Limb (tissue), 2 donors: ENCODE measurements at regions not wholly inside any gene's neighbourhood (a gene's known extent, or its start where the extent isn't known, plus 50 kb on each side); places are given as distances from the start of the nearest gene placed in this dataset.
A peak's percentile ranks its signal among the peaks of the same experiment; 100 is the strongest.

Experiments
- DNase-seq, 2 donors: peaks; one replicate each; pipeline ENCODE4 v3.0.0-alpha.2; 2016; ENCODE audit errors: extremely low spot score in 2 of 2

DNA sequence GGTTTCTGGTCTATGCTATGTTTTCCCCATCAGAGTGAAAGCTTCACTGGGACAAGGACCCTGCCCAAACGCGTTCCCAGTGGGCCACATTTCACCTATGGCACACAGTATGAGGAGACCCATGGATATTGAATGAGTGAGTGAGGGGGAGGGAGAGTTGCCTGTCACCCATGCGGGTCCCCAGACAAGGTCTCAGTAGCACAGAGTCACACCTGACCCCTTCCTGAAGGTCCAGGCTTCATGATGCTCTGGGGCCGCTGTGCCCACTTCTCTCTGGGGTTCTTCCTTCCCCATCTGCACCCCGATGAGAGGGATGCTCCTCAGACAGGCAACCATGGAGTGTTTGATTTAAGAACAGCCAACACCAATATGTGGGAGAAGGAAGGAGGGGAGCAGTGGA, 72.3 kb upstream of the CSF3R start:
- peak in 1 of 2 donors; percentile 9 for DNase-seq

DNA sequence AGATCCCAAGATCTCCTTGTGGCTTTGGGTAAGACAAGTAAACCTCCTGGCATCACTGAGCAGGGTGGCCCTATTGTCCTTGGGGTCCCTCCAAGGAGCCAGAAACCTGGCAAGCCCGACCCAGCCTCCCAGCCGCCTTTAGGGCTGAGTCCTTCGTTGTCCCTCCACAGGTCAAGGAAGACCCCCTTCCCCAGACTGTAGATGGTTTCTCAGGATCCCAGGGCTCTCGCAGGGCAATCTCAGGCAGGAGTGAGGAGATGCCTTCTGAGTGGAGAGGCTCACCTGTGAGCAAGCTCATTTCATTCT, 71.6 kb upstream of the CSF3R start:
- no peak for DNase-seq

DNA sequence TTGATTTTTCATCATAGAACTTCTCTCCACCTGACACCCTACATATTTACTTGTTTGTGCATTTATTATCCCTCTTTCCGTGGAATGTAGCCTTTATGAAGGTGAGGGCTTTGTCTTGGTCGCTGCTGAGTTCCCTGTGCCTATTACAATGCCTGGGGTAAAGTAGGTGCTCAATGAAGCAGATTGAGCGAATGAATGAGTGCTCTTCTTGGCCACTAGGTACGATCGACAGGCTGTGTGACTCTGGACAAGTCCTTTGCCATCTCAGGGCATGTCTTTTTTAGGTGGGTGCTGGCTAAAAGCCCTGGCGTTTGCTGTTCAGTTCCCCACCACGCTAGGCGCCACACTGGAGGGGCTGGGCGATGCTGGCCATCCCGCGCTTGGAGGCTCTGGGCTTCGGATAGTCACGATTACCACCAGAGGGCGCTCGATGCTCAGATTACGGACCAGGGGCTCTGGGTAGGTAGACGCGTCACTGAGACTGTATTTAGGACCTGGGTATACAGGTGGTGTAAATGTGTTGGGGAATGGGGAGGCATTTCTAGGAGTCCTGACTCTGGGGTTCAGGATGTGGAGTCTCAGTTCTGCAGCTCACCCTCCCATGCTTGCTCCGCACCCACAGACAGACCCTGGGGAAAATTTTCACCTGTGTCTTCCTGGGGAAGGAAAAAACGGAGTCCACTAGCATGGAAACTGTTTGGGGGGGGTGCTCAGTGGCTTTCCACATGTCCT, 71.0 kb upstream of the CSF3R start:
- DNase-seq, result peak; percentile 25 to 80

DNA sequence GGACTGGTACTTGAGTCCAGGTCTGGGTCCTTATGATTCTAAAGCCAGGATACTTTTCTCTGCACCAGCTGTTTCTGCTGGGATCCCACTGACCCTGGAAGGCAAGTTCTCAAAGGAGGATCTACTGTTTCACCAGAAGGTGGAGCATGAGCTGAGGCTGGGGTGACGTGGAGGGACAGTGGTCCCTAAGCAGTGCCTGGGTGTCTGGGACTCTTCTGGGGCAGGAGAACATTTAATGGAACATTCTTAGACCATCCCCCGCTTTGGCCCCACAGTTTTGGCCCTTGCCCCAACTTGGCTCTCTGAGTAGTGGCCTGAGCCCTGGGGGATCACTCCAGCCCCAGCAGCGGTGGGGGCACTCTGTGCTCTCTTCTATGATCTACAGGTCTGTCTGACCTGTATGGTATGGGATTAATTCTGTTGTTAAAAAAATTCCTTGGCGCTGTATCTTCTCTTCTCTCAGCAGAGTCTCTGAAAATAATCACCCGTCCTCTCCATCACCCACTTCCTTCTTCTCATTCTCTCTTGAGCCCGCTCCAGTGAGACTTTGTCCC, 60.3 kb upstream of the CSF3R start:
- peak in 1 of 2 donors; percentile 12 for DNase-seq

DNA sequence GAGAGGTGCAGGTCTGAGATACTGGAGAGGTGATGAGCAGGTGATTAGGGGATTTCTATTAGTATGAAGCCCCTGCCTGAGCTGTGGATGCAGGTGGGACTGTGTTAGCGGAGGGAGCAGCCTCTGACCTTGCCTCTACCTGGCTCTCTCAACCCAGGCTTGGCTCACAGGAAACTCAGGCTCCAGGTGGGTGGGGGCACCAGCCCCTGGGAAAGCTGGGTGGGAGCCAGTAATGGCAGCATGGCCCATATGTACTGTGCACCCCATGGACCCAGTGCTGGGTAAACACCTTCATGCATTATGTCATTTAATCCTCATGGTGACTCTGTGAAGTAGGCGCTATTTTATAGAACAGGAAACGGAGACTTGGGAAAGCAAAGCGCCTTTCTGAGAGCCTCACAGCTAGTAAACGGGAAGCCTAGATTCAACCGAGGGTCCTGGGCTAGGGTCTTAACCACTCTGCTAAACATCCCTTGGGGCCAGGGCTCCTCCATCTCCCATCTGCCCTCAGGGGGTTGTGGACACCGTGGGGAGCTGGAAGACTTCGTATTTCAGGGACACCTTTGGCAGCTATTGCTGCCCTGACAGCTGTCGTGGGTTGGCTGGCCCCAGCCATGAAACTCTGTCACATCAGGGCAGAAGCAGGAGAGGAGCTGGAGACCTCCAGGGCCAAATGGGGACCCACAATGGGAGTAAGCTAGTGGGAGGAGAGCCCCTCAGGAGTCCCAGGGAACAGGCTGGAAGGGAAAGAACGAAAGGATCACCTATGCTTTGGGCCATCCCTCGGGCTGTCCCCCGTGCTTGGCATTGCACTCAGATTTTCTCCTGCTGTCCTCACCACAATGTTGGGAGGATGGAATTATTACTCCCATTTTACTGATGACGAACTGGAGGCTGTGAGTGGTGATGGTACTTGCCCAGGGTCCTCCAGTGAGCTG, 59.6 kb upstream of the CSF3R start:
- DNase-seq, result peak in 1 of 2 donors; percentile 4

DNA sequence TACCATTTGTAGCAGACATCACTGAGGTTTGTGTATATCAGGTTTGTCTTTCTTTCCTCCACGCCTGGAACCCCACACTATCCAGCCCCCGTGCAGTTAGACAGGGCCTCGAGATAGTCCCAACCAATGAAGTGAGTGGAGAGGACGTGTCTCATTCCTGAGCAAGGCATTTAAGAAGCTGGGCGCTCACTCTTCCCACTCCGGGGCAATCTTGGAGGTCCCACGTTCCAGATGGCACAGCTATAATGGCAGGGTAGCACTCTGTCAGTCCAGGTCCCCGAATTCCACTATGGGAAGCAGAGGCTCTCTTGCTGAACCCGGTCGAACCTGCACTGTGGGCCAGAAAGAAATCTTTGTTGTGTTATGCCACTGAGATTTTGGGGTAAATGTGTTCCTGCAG, 57.3 kb upstream of the CSF3R start:
- no peak for DNase-seq

DNA sequence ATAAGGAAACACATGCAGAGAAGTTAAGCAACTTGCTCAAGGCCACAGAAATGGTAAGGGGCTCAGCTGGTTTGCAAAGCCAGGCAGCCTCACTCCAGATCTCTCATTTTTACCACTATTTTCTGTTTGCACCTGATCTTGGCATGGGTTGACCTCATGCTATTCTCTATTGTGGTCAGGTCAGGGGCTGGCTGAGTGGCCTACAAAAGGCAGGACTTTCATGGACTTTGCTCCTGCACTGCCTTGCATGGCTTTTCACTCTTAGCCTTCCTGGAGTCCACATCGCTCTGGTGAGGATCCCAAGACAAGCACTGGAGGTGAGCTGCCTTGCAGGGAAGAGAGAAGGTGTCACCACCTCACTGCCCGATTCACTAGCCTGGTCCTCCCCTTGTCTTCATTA, 56.8 kb upstream of the CSF3R start:
- no peak for DNase-seq

- no peak for DNase-seq
Observed at GRCh38 chr1:36537991-36538390, 55.3 kb upstream of the CSF3R start.

DNA sequence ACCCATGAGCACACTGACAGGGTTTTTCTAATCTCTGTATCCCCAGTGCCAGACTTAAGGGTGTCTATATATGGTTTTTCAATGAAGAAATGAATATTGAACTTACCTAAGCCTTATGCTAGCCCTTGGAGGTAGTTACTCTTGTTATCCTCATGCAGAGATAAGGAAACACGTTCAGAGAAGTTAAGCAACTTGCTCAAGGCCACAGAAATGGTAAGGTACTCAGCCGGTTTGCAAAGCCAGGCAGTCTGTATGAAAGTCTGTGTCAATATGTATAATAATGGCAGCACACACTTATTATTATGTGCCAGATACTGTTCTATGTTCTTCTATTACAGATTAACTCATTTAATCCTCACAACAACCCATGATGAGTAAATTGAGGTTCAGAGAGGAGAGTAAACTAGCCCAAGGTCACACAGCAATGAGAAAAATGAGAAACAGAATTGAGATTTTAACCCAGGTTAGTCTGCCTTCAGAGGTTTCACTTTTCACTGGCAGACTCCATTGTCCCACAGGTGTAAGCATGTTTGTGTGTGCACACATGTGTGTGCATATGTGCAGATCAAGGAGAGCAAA, 54.6 kb upstream of the CSF3R start:
- DNase-seq, result no peak

DNA sequence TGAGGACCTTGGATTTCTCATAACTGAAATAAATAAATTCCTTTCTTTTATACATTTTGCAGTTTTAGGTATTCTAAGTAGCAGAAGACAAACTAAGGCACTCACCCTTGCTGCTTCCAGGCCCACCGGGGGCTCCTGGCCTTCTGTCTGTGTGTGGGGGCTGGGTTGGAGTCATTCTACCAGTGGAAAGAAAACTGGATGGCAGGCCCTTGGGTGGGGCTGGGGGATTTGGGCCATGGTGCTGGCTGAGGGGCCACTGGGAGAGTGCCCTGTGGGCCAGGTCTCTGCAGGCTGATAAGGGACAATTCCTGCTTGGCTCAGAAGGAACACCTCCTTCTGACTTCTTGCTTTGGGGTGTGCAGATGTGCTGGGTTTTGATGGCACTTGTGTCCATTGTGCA, 54.0 kb upstream of the CSF3R start:
- peak in 1 of 2 donors; percentile 4 for DNase-seq

DNA sequence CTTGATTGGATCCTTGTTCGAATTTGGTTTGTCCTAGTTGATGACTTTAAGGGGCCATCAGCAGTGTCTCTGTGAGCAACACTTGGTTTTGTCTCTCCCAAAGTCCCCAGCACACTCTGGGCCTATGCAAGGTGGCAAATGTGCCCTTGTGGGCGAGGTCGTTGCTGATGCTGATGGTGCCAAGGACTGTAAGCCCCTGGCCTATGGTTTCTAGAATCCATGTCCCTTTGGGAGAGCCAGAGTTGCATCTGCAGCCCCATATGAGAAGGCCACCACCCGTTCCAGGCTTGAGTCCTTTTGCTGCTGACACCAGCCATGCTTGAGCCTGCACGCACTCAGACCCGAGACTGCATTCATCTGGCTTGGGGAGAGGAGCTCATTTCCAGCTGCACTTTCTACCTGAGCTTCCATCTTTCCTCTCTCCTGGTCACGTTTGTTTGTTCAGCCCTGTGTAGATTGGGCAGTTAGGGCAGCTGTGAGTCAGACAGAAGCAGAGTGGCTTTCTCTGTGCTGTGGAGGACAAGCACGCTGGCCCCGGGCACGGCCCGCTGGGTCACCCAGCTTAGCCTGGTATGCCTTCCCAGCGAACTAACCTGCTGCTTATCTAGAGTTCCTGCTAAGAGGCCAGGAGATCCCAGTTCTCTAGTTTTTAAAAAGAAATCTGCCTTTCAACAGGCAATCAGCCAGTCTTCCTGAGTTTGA, 52.1 kb upstream of the CSF3R start:
- DNase-seq, result no peak

GRCh38 chr1:36533897-36534296, 51.2 kb upstream of the CSF3R start:
- DNase-seq, result no peak

DNA sequence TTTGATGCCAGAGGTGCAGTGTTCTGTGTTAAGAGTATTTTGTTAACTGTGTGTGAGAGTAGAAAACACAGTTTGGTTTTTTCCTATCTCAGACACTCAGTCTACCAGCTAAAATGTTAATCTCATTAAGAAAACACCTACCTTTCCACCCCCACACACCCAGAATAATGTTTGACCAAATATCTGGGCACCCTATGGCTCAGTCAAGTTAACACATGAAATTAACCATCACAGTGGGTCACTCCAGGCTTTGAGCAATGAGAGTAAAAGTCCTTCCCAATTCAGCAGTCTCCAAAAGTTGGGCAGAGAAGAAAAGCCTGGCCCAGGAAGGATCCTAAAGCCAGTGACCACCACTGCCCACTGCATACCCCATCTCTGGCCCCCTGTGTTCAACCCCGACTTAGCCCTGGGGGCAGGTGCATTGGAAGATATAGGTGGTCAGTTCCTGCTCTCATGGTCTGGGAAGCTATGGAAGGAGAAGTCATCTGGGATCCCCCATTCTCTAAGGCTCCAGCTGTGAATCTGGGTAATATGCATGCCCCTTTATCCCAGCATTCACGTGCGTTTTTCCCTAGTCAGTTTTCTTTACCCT, 50.2 kb upstream of the CSF3R start:
- no peak for DNase-seq
